GM23338 (cell line): ENCODE measurements at regions not wholly inside any gene's neighbourhood (a gene's known extent, or its start where the extent isn't known, plus 50 kb on each side); places are given as distances from the start of the nearest gene placed in this dataset.

Experiments used
- ATAC-seq: fragments of 200-7000 bp; cut with Tn5 transposase; 3 replicates; pipeline ENCODE4 v1.9.1; 2020
- DNase-seq: peaks from one replicate; pipeline ENCODE4 v3.0.0-alpha.2; 2015; ENCODE audit warnings: low spot score
- H2AFZ ChIP-seq: fragments of 200-600 bp; sonication (generic); 2 replicates; pipeline ENCODE4 v1.8.0; 2016; ENCODE audit warnings: antibody characterized with exemption, mild to moderate bottlenecking, moderate library complexity
- H3F3A ChIP-seq: fragments of 200-600 bp; sonication (generic); replicated peaks from 2 replicates; pipeline ENCODE4 v1.8.0; 2017; ENCODE audit warnings: antibody characterized with exemption, mixed run types, low read depth
- H3K27ac ChIP-seq: fragments of 200-600 bp; sonication (generic); 2 replicates; pipeline ENCODE4 v1.6.1; 2016; ENCODE audit warnings: low read depth
- H3K27me3 ChIP-seq: fragments of 200-600 bp; sonication (generic); 2 replicates; pipeline ENCODE4 v1.8.0; 2016; ENCODE audit warnings: mild to moderate bottlenecking, mixed run types, moderate library complexity; ENCODE audit not compliant: insufficient read depth
- H3K36me3 ChIP-seq: fragments of 200-600 bp; sonication (generic); 2 replicates; pipeline ENCODE4 v1.8.0; 2016; ENCODE audit warnings: mild to moderate bottlenecking; ENCODE audit not compliant: insufficient read depth
- H3K4me1 ChIP-seq: fragments of 200-600 bp; sonication (generic); 2 replicates; pipeline ENCODE4 v1.8.0; 2016; ENCODE audit warnings: mild to moderate bottlenecking, moderate library complexity; ENCODE audit not compliant: insufficient read depth
- H3K4me2 ChIP-seq: fragments of 200-600 bp; sonication (generic); 2 replicates; pipeline ENCODE4 v1.7.1; 2017; ENCODE audit warnings: mixed run types
- H3K4me3 ChIP-seq: fragments of 200-600 bp; sonication (generic); 2 replicates; pipeline ENCODE4 v1.6.1; 2016; ENCODE audit warnings: mixed run types
- H3K79me2 ChIP-seq: fragments of 200-600 bp; sonication (generic); replicated peaks from 2 replicates; pipeline ENCODE4 v1.8.0; 2017; ENCODE audit warnings: mild to moderate bottlenecking; ENCODE audit not compliant: insufficient read depth
- H3K9me2 ChIP-seq: fragments of 200-600 bp; sonication (generic); 2 replicates; pipeline ENCODE4 v1.8.0; 2017; ENCODE audit not compliant: insufficient read depth
- H4K20me1 ChIP-seq: fragments of 200-600 bp; sonication (generic); replicated peaks from 2 replicates; pipeline ENCODE4 v1.8.0; 2017; ENCODE audit warnings: mild to moderate bottlenecking; ENCODE audit not compliant: insufficient read depth
- H3K27ac Mint-ChIP-seq: 2 replicates; pipeline ENCODE4 v1.8.0; 2020; ENCODE audit warnings: inconsistent platforms, mild to moderate bottlenecking, moderate library complexity, mixed read lengths
- H3K27me3 Mint-ChIP-seq: 3 replicates; pipeline ENCODE4 v1.8.0; 2022; ENCODE audit warnings: low read depth, mild to moderate bottlenecking, moderate library complexity, mixed read lengths, inconsistent platforms; ENCODE audit not compliant: insufficient read depth, poor library complexity
- H3K36me3 Mint-ChIP-seq: 3 replicates; pipeline ENCODE4 v1.8.0; 2021; ENCODE audit warnings: low read depth, mild to moderate bottlenecking, inconsistent platforms, moderate library complexity, mixed read lengths
- H3K4me1 Mint-ChIP-seq: 3 replicates; pipeline ENCODE4 v1.8.0; 2020; ENCODE audit warnings: mild to moderate bottlenecking, inconsistent platforms, mixed read lengths
- H3K4me3 Mint-ChIP-seq: 3 replicates; pipeline ENCODE4 v1.8.0; 2021; ENCODE audit warnings: moderate library complexity, mild to moderate bottlenecking, inconsistent platforms, mixed read lengths
- H3K9me3 Mint-ChIP-seq: 3 replicates; pipeline ENCODE4 v1.8.0; 2020; ENCODE audit warnings: moderate library complexity, mild to moderate bottlenecking, inconsistent platforms, mixed read lengths
- CREB1 ChIP-seq: fragments of 250-450 bp; sonication (Bioruptor Pico); IDR thresholded peaks from 2 replicates; pipeline ENCODE4 v1.5.0; 2020; ENCODE audit warnings: low read depth, mild to moderate bottlenecking, moderate library complexity
- CTCF ChIP-seq, 2 experiments: fragments of 200-600 bp in 1 of 2; sonication (generic) in 1 of 2; conservative IDR thresholded peaks; 2 replicates each; pipeline versions ENCODE4 v1.5.1 to v1.6.1; 2016 to 2017; ENCODE audit warnings: antibody characterized with exemption in 2 of 2, low read depth in 2 of 2, mild to moderate bottlenecking in 2 of 2, moderate library complexity in 1 of 2
- ETS1 ChIP-seq: IDR thresholded peaks from 2 replicates; pipeline ENCODE4 v1.6.1; 2016; ENCODE audit warnings: antibody characterized with exemption
- EZH2 ChIP-seq: fragments of 200-600 bp; sonication (generic); IDR thresholded peaks from one replicate; pipeline ENCODE4 v1.8.0; 2017; ENCODE audit warnings: antibody characterized with exemption, mild to moderate bottlenecking, low read depth; ENCODE audit not compliant: unreplicated experiment
- EZH2phosphoT487 ChIP-seq: fragments of 200-600 bp; sonication (generic); IDR thresholded peaks from one replicate; pipeline ENCODE4 v1.8.1; 2018; ENCODE audit warnings: antibody characterized with exemption; ENCODE audit not compliant: unreplicated experiment
- JUNB ChIP-seq: IDR thresholded peaks from one replicate; pipeline ENCODE4 v1.6.1; 2016; ENCODE audit warnings: antibody characterized with exemption; ENCODE audit not compliant: unreplicated experiment
- NANOG ChIP-seq: IDR thresholded peaks from 2 replicates; pipeline ENCODE4 v1.6.1; 2016; ENCODE audit warnings: antibody characterized with exemption, borderline replicate concordance
- POLR2AphosphoS5 ChIP-seq: IDR thresholded peaks from 2 replicates; pipeline ENCODE4 v1.6.1; 2016; ENCODE audit warnings: antibody characterized with exemption, low read depth
- REST ChIP-seq: IDR thresholded peaks from one replicate; pipeline ENCODE4 v1.6.1; 2018; ENCODE audit warnings: antibody characterized with exemption; ENCODE audit not compliant: unreplicated experiment
- STAT1 ChIP-seq: IDR thresholded peaks from one replicate; pipeline ENCODE4 v1.6.1; 2016; ENCODE audit warnings: antibody characterized with exemption; ENCODE audit not compliant: unreplicated experiment
- ZNF114 ChIP-seq: fragments of 250-450 bp; sonication (Bioruptor Pico); IDR thresholded peaks from 2 replicates; pipeline ENCODE4 v1.5.0; 2020; ENCODE audit warnings: mild to moderate bottlenecking, moderate library complexity
- ZNF331 ChIP-seq: fragments of 250-450 bp; sonication (Bioruptor Pico); IDR thresholded peaks from 2 replicates; pipeline ENCODE4 v1.5.0; 2020; ENCODE audit warnings: low read depth, mild to moderate bottlenecking, moderate library complexity
- ZNF462 ChIP-seq: fragments of 250-450 bp; sonication (Bioruptor Pico); IDR thresholded peaks from 2 replicates; pipeline ENCODE4 v1.5.0; 2020; ENCODE audit warnings: mild to moderate bottlenecking, moderate library complexity

GRCh38 chr12:129961856-129962255, 58.0 kb upstream of the TMEM132D start:
- Mint-ChIP-seq H3K4me3 (no peak overlapping the region), H3K4me1 (no peaks in the 10 kb centered on the region), H3K27me3 (peaks cover 7% of the 10 kb centered on the region), H3K9me3 (peaks cover 100% of the 10 kb centered on the region), H3K27ac (no peak overlapping the region), H3K36me3 (peaks cover 52% of the 10 kb centered on the region)
- no peaks in the 10 kb centered on the region for H3K9me2 ChIP-seq
- no peaks in the 10 kb centered on the region for H3K36me3 ChIP-seq
- no peaks in the 10 kb centered on the region for H3F3A ChIP-seq
- H3K4me2 ChIP-seq: no peak overlapping the region
- H4K20me1 ChIP-seq: no peaks in the 10 kb centered on the region
- H3K27me3 ChIP-seq: 0 out of 2 replicates have a peak, but pooled peaks cover 6% of the 10 kb centered on the region
- H3K27ac ChIP-seq: no peak overlapping the region
- no peak overlapping the region for H2AFZ ChIP-seq
- ATAC-seq (no peak), DNase-seq (no peak)
- TF ChIP-seq EZH2 (no peak), CTCF (conservative IDR thresholded peaks at IDR 0.05; ENCODE audit: low read depth in 2 of 2) (no peak), ZNF462 (CRISPR knock-in tag) (no peak), STAT1 (no peak), REST (no peak), JUNB (no peak), EZH2phosphoT487 (no peak), CREB1 (CRISPR knock-in tag) (no peak), POLR2AphosphoS5 (no peak), ZNF114 (no peak), ZNF331 (CRISPR knock-in tag) (no peak), NANOG (no peak), ETS1 (no peak)
- H3K4me3 ChIP-seq: no peak overlapping the region
- no peaks in the 10 kb centered on the region for H3K4me1 ChIP-seq
- no peaks in the 10 kb centered on the region for H3K79me2 ChIP-seq
